Stimulated activated CD4-positive, alpha-beta T cell treated with anti-CD3 and anti-CD28 coated beads, Interleukin-15, amount 100 ng/mL, for 48 hours (primary cell): ENCODE measurements at regions not wholly inside any gene's neighbourhood (a gene's known extent, or its start where the extent isn't known, plus 50 kb on each side); places are given as distances from the start of the nearest gene placed in this dataset.
"Not testable (repeated sequence)": the region's sequence is repeated elsewhere in the genome, so short reads cannot be mapped to it uniquely, and the experiment has no call there.

Experiments used
- DNase-seq, 2 donors: peaks; one replicate each; pipeline ENCODE4 v3.0.0-alpha.2; 2020; ENCODE audit warnings: low read depth in 2 of 2

DNA sequence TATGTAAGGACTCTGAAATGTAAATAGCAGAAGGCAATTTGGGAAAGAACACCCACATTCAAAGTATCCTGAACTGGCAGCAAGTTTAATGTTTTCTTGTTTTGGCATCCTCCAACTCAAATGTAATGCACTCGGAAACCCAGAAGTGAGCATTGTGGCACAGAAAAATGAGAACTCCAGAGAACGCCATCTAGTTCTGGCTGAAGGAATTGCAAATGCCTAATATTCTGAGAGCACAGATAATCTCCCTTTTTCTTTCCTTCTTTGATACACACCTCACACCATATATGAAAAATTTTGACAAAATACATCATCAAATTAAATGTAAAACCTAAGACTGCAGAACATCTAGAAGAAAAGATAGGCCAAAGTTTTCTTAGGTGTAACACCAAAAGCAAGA is 52.1 kb downstream of the PWWP3B start:
- no peak for DNase-seq

DNA sequence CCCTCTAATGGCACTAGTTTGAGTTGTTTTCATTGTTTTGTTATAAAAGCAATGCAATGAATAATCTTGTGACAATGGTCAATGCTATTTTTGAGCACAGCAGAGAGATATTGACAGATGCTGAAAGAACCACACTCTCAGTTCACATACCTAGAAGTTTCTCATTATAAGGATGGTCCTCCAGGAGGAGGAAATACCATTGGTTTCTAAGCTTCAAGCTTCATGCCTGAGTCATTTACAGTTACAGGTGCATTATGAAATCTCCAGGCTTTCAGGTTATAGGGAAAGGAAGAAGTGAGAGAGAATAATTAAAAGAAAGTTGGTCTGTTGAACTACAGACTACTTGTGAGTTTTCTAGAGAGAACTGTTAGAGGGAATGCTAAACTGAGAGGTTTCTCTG is 75.3 kb downstream of the PWWP3B start:
- DNase-seq = no peak

DNA sequence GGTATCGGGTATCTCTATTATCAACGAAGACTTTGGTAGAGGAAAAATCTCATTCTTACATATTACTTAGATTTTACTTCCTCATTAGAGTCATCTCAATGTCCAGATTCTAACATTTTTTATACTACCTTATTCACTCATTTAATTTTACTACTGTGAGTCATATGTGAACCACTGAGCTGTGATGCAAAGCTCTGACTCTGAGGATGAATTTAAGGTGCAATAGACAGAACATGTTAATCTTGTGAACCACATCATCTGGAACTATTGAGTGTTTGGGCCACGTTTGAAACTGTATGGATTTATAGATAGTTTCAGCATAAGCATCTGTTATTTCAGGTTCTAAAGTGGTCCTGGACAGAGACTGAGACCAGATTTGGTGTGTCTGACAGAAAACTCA is 78.4 kb downstream of the PWWP3B start:
- DNase-seq = no peak

DNA sequence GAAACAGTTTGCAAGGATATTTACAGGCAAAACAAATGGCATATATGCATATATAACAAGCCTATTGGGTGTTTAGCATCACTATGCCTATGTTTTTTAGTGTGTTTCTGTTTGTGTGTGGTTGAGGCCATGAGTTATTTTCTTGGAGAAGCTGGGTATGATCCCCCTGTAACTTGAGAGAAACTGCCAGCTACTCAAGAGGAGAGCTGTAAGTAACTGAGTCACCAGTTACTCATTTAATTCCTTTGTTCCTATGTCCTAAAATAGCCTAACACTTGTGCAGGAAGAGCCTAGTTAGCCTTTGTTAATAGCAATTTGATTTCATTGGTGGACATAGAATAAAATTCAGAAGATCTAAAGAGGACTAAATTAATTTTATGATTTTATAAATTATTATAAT is 79.1 kb downstream of the PWWP3B start:
- no peak for DNase-seq

DNA sequence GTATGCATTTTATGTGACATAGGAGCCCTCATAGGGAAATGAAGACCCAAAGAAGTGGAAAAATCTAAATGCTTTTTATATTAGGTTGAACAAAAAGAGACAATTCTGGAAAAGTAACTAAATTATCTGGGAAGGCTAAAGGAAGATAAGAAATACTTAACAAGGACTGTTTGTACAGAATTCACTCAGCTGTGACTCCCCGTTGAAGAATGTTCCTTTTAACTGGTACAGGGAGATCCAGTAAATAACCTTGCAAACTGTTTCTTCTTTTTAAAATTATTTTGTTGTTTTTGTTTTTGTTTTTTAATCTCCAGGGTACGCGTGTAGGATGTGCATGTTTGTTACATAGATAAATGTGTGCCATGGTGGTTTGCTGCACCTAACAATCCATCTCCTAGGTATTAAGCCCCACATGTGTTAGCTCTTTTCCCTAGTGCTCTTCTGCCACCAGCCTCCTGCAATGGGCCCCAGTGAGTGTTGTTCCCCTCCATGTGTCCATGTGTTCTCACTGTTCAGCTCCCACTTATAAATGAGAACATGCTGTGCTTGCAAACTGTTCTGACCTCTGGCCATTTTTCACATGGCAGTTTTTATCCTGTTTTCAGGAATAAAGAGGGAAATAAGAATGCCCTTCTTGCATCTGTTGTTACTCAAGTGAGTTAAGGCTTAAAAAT is 81.7 kb downstream of the PWWP3B start:
- no peak for DNase-seq

DNA sequence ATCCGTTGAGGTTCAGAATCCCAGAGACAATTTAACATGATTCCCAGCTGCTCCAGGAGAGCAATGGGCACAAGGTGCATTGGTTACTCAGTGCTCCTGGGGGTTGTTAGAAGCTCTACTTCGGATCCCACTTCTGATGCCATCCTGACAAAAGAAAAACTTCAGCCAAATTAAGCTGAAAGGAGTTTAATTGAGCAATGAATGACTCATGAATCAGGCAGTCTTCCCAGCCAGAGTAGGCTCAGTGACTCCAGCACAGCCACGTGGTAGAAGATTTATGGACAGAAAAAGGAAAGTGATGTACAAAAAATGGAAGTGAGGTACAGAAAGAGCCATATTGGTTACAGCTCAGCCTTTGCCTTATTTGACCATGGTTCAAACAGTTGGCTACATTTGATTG is 95.7 kb downstream of the PWWP3B start:
- no peak for DNase-seq

DNA sequence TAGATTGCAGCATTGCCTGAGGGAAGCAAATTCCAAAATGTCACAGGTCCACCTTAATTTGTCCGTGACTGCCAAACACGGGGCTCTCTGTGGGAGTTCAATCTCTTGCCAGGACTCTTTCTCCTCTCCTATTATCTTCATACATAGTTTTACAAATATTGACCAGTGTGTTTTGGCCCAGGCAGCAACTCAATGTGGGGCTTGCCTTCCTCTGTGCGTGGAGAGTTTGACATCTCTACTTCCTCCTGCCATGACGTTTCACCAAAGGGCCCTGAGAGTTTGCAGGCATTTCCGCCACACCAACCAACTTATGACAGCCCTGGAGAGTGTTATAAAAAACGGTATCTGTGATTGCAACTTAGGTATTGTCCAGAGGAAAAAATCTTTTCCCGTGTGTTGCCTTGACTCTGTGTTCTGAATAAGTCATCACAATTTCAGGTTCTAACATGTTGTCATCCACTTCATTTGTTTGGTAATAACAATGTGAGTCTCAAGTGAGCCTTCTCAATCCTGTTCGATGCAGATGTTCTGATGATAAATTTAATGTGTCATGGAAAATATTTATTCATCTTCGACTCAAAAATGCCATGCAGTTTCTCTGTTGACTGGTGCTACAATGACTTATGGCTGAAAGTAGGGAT is 106.0 kb downstream of the PWWP3B start:
- DNase-seq = not testable (repeated sequence)

DNA sequence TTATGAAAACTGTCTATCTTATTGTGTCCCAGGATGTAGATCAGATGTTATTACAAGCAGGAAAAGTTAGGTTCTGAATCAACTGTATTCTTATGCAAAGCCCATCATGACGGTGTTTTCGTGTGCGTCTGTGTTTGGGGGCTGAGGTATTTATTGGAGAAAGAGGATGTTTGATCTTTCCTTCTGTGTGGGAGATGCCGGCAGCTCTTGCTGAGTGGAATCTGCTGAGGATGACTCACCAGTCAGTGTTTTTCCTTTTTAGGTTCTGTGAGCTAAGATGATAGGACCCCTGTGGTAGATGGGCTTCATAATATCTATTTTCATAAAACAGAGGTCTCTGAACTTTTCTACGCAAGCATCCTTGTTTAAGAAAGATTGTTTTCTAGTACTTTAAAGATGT is 107.1 kb downstream of the PWWP3B start:
- not testable (repeated sequence) for DNase-seq

DNA sequence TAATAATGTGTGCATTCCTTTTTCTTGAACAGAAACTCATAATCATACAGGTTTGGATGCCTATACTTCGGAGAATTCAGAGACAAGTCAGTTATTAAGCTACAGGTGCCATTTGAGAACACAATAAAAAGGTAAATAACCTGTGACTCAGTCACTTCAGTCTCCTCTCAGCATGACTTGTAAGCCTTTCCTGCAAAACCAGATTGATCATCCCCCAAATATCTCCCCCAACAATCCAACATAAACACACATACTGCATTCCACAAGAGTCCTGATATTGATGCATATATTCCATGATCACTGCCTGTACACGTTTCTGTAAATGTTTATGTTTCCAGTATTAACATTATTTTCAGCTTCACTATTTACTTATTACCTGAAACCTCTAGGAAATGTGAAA is 110.8 kb downstream of the PWWP3B start:
- no peak for DNase-seq

DNA sequence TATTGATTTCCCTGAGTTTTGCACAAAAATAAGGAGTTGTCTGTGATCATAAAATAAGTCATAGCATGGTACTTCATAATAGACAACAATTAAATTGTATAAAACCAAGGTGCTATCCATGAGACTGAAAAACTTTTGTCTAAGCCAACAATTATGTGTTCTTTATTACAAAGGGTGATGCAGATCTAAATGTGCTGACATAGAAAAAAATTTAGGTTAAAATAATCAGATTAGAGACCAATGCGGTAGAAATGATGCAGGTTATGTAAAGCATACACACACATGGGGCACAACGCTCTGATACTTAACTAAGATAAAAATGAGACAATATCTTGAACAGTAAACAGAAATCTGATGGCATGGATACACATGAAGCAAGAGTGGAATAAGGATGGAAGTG is 113.3 kb downstream of the PWWP3B start:
- DNase-seq = no peak

DNA sequence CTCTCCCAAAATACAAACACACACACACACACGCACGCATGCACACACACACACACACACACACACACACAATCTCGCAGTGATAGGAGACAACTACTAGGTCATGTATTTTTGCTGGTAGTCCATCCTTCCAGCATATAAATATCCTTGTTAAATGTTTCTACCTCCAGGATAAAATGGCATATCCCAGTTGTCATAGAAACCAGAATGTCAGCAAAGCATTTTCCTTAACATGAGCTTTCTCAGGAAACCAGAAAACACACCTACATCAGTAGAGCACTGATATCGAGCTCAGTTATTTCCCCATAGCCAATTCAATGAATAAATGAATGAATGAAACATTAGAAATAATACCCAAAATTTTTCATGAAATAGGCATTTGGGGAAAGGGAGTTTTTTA is 115.7 kb downstream of the PWWP3B start:
- no peak for DNase-seq

DNA sequence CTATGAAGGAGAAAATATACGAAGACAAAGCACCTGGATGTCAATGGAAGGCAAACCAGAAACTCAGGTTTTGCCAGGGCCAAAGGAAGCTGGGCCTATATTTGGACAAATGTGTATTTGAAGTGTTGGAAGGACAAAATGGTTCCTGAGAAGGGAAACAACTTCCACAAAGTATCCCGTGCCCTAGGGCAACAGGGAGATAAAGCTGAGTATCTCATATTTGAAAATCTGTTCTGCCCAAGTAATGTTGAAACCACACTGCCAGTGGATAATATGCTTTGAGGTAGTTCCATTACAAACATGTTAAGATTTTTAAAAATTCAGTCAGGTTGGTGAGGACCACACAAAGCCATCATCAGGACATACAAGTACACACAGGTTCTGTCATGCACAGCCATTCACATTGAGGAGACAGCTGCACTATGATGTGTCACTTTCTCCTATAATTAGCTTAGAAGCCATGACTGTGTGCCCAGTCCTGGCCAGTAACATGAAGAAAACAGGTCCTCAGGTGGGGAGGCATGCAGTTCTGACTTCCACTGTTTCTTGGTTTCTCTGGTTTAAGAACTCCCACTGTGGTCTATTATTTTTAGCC is 116.4 kb downstream of the PWWP3B start:
- DNase-seq = no peak

DNA sequence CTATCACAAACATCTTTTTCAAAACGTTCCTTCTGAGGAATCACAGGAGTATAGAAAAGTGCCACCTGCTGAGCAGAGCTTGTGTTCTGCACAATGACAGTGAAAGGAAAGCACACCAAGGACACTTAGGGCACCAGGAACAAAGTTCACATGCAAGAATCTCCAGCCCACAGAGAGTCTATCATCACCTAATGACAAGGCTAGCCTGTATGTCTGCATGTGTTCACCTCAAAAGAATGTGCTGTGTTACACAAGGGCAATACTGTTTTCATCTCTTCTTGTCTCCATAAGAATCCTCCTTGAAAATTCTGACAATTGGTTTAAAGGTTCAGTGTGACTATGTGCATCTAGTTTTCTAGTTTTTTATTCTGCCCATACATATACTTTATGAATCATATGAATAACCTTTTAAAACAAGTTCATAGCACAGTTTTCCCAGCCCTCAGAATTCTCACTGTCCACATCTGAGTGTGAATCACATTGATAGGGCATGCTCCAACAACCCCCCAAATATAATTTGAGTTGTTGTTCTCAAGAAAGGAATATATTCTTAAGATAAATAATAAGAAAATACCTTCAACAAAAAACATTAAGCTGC is 118.0 kb downstream of the PWWP3B start:
- DNase-seq = no peak

DNA sequence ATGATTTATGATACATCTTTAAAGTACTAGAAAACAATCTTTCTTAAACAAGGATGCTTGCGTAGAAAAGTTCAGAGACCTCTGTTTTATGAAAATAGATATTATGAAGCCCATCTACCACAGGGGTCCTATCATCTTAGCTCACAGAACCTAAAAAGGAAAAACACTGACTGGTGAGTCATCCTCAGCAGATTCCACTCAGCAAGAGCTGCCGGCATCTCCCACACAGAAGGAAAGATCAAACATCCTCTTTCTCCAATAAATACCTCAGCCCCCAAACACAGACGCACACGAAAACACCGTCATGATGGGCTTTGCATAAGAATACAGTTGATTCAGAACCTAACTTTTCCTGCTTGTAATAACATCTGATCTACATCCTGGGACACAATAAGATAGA is 122.7 kb downstream of the PWWP3B start:
- DNase-seq = not testable (repeated sequence)

DNA sequence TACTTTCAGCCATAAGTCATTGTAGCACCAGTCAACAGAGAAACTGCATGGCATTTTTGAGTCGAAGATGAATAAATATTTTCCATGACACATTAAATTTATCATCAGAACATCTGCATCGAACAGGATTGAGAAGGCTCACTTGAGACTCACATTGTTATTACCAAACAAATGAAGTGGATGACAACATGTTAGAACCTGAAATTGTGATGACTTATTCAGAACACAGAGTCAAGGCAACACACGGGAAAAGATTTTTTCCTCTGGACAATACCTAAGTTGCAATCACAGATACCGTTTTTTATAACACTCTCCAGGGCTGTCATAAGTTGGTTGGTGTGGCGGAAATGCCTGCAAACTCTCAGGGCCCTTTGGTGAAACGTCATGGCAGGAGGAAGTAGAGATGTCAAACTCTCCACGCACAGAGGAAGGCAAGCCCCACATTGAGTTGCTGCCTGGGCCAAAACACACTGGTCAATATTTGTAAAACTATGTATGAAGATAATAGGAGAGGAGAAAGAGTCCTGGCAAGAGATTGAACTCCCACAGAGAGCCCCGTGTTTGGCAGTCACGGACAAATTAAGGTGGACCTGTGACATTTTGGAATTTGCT is 123.8 kb downstream of the PWWP3B start:
- not testable (repeated sequence) for DNase-seq

DNA sequence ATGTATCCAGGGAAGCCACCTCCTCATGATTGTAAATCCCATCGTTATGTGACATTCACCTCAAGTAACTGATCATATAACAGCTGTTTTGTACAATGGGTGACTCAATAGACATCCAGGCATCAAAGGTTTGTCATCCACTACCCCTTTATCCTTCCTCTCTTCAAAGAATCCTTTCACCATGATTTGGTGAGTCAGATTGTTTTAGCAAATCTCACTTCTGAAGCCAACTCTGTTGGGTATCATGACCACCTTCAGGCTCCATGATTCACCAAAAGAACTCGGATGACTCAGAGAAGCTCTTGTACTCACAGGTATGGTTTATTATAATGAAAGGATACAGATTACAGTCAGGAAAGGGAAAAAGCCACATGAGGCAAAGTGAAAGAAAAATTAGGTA is 132.1 kb downstream of the PWWP3B start:
- DNase-seq = no peak

DNA sequence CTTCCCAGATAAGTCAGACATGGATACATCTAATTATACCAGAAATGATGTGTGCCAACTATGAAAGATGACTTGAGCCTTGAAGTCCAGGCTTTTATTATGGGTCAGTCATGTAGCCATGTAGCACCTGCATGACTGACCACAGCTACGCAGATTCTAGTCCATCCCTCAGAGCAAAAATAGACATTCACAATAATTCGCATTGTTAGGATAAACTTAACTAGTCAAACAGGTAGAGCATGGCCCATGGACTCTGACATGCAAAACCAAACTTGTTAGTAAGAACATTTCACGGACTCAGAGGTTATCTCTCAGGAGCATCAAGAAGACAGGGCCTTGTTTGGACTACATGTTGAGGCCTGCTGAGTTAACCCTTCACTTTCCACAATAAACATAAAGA is 132.6 kb downstream of the PWWP3B start:
- no peak for DNase-seq

DNA sequence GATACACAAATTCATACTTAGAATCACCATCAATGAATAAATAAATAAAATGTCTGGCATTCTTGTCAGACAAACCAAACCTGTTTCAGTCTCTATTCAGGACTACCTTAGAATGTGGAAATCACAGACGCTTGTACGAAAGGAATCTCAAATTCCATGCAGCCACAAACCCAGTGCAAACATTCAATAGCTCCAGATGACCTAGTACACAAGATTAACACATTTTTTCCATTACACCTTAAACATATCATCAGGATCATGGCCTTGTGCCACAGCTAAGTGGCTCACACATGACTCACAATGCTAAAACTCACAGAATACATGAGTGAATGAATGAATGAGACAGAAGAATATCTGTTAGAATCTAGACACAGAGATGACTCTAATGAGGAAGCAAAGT is 134.2 kb downstream of the PWWP3B start:
- no peak for DNase-seq

DNA sequence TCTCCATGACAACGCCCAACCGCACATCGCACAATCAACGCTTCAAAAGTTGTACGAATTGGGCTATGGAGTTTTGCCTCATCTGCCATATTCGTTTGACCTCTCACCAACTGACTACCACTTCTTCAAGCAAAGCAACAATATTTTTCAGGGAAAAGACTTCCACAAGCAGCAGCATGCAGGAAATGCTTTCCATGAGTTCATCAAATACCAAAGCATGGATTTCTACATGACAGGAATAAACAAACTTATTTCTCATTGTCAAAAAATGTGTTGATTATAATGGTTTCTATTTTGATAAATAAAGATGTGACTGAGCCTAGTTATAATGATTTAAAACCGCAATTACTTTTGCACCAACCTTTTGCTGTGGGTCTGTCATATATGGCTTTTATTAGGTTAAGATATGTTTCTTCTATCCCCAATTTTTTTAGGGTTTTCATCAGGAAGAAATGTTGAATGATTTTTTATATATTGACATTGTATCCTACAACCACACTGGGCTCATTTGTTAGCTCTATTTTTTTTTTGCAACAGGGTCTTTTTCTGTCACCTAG is 138.4 kb downstream of the PWWP3B start:
- DNase-seq = no peak

DNA sequence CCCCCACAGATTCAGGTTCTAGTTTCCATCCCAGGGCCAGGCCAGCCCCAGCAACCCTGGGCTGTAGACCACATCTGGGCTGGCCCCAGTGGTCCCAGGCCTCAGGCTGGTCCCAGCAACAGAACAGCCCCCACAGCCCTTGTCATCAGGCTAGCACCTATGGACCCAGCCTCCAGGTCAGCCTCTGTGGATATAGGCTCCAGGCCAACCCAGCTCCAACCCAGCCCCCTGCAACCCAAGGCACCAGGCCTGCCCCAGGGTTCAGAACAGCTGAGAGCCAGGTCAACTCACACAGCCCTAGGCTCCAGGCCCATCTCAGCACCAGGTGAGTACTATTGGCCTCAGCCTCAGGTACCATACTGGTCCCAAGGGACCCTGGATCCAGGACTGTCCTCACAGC is 155.3 kb downstream of the PWWP3B start:
- no peak for DNase-seq

DNA sequence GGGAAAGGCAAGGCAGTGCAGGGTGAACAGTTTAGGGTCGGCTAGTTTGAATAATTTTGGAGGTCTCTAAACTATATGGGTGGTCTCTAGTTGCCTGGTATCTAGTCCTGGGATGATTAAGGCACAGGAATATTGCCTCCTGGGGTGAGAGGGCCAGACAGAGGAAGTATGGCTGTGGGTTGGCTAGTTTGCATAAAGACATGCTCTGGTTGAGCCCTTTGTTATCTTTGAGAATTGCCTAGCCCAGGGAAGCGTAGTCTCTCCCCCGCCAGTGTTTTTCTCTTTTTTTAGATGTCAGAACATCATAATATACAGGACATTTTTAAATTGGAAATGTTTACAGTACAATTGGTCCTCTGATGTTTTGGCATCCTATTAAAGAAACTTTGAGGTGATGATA is 163.5 kb downstream of the PWWP3B start:
- DNase-seq = no peak

DNA sequence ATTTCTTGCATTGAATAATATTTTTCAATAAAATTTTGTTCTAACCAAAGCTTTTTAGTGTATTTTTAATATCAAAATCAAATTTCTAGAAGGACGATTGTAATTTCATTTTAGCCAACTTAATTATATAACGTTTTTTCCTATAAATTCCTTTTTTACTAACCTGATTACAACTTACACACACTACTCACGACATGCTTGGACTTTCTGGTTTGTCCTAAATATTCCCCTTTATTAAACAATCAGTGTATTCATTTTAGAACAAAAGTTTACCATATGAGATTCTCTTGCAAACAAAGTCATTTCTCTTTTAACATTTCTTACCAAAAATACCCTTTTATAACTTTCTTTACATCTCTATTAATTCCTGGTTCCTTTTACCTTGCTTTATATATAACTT is 173.7 kb downstream of the PWWP3B start:
- no peak for DNase-seq
